GM23338 (cell line): ENCODE measurements at regions not wholly inside any gene's neighbourhood (a gene's known extent, or its start where the extent isn't known, plus 50 kb on each side); places are given as distances from the start of the nearest gene placed in this dataset.

Source experiments
- ATAC-seq: fragments of 200-7000 bp; cut with Tn5 transposase; 3 replicates; pipeline ENCODE4 v1.9.1; 2020
- DNase-seq: peaks from one replicate; pipeline ENCODE4 v3.0.0-alpha.2; 2015; ENCODE audit warnings: low spot score
- H2AFZ ChIP-seq: fragments of 200-600 bp; sonication (generic); 2 replicates; pipeline ENCODE4 v1.8.0; 2016; ENCODE audit warnings: antibody characterized with exemption, mild to moderate bottlenecking, moderate library complexity
- H3F3A ChIP-seq: fragments of 200-600 bp; sonication (generic); replicated peaks from 2 replicates; pipeline ENCODE4 v1.8.0; 2017; ENCODE audit warnings: antibody characterized with exemption, mixed run types, low read depth
- H3K27ac ChIP-seq: fragments of 200-600 bp; sonication (generic); 2 replicates; pipeline ENCODE4 v1.6.1; 2016; ENCODE audit warnings: low read depth
- H3K27me3 ChIP-seq: fragments of 200-600 bp; sonication (generic); 2 replicates; pipeline ENCODE4 v1.8.0; 2016; ENCODE audit warnings: mild to moderate bottlenecking, mixed run types, moderate library complexity; ENCODE audit not compliant: insufficient read depth
- H3K36me3 ChIP-seq: fragments of 200-600 bp; sonication (generic); 2 replicates; pipeline ENCODE4 v1.8.0; 2016; ENCODE audit warnings: mild to moderate bottlenecking; ENCODE audit not compliant: insufficient read depth
- H3K4me1 ChIP-seq: fragments of 200-600 bp; sonication (generic); 2 replicates; pipeline ENCODE4 v1.8.0; 2016; ENCODE audit warnings: mild to moderate bottlenecking, moderate library complexity; ENCODE audit not compliant: insufficient read depth
- H3K4me2 ChIP-seq: fragments of 200-600 bp; sonication (generic); 2 replicates; pipeline ENCODE4 v1.7.1; 2017; ENCODE audit warnings: mixed run types
- H3K4me3 ChIP-seq: fragments of 200-600 bp; sonication (generic); 2 replicates; pipeline ENCODE4 v1.6.1; 2016; ENCODE audit warnings: mixed run types
- H3K79me2 ChIP-seq: fragments of 200-600 bp; sonication (generic); replicated peaks from 2 replicates; pipeline ENCODE4 v1.8.0; 2017; ENCODE audit warnings: mild to moderate bottlenecking; ENCODE audit not compliant: insufficient read depth
- H3K9me2 ChIP-seq: fragments of 200-600 bp; sonication (generic); 2 replicates; pipeline ENCODE4 v1.8.0; 2017; ENCODE audit not compliant: insufficient read depth
- H4K20me1 ChIP-seq: fragments of 200-600 bp; sonication (generic); replicated peaks from 2 replicates; pipeline ENCODE4 v1.8.0; 2017; ENCODE audit warnings: mild to moderate bottlenecking; ENCODE audit not compliant: insufficient read depth
- H3K27ac Mint-ChIP-seq: 2 replicates; pipeline ENCODE4 v1.8.0; 2020; ENCODE audit warnings: inconsistent platforms, mild to moderate bottlenecking, moderate library complexity, mixed read lengths
- H3K27me3 Mint-ChIP-seq: 3 replicates; pipeline ENCODE4 v1.8.0; 2022; ENCODE audit warnings: low read depth, mild to moderate bottlenecking, moderate library complexity, mixed read lengths, inconsistent platforms; ENCODE audit not compliant: insufficient read depth, poor library complexity
- H3K36me3 Mint-ChIP-seq: 3 replicates; pipeline ENCODE4 v1.8.0; 2021; ENCODE audit warnings: low read depth, mild to moderate bottlenecking, inconsistent platforms, moderate library complexity, mixed read lengths
- H3K4me1 Mint-ChIP-seq: 3 replicates; pipeline ENCODE4 v1.8.0; 2020; ENCODE audit warnings: mild to moderate bottlenecking, inconsistent platforms, mixed read lengths
- H3K4me3 Mint-ChIP-seq: 3 replicates; pipeline ENCODE4 v1.8.0; 2021; ENCODE audit warnings: moderate library complexity, mild to moderate bottlenecking, inconsistent platforms, mixed read lengths
- H3K9me3 Mint-ChIP-seq: 3 replicates; pipeline ENCODE4 v1.8.0; 2020; ENCODE audit warnings: moderate library complexity, mild to moderate bottlenecking, inconsistent platforms, mixed read lengths
- CREB1 ChIP-seq: fragments of 250-450 bp; sonication (Bioruptor Pico); IDR thresholded peaks from 2 replicates; pipeline ENCODE4 v1.5.0; 2020; ENCODE audit warnings: low read depth, mild to moderate bottlenecking, moderate library complexity
- CTCF ChIP-seq, 2 experiments: fragments of 200-600 bp in 1 of 2; sonication (generic) in 1 of 2; conservative IDR thresholded peaks; 2 replicates each; pipeline versions ENCODE4 v1.5.1 to v1.6.1; 2016 to 2017; ENCODE audit warnings: antibody characterized with exemption in 2 of 2, low read depth in 2 of 2, mild to moderate bottlenecking in 2 of 2, moderate library complexity in 1 of 2
- ETS1 ChIP-seq: IDR thresholded peaks from 2 replicates; pipeline ENCODE4 v1.6.1; 2016; ENCODE audit warnings: antibody characterized with exemption
- EZH2 ChIP-seq: fragments of 200-600 bp; sonication (generic); IDR thresholded peaks from one replicate; pipeline ENCODE4 v1.8.0; 2017; ENCODE audit warnings: antibody characterized with exemption, mild to moderate bottlenecking, low read depth; ENCODE audit not compliant: unreplicated experiment
- EZH2phosphoT487 ChIP-seq: fragments of 200-600 bp; sonication (generic); IDR thresholded peaks from one replicate; pipeline ENCODE4 v1.8.1; 2018; ENCODE audit warnings: antibody characterized with exemption; ENCODE audit not compliant: unreplicated experiment
- JUNB ChIP-seq: IDR thresholded peaks from one replicate; pipeline ENCODE4 v1.6.1; 2016; ENCODE audit warnings: antibody characterized with exemption; ENCODE audit not compliant: unreplicated experiment
- NANOG ChIP-seq: IDR thresholded peaks from 2 replicates; pipeline ENCODE4 v1.6.1; 2016; ENCODE audit warnings: antibody characterized with exemption, borderline replicate concordance
- POLR2AphosphoS5 ChIP-seq: IDR thresholded peaks from 2 replicates; pipeline ENCODE4 v1.6.1; 2016; ENCODE audit warnings: antibody characterized with exemption, low read depth
- REST ChIP-seq: IDR thresholded peaks from one replicate; pipeline ENCODE4 v1.6.1; 2018; ENCODE audit warnings: antibody characterized with exemption; ENCODE audit not compliant: unreplicated experiment
- STAT1 ChIP-seq: IDR thresholded peaks from one replicate; pipeline ENCODE4 v1.6.1; 2016; ENCODE audit warnings: antibody characterized with exemption; ENCODE audit not compliant: unreplicated experiment
- ZNF114 ChIP-seq: fragments of 250-450 bp; sonication (Bioruptor Pico); IDR thresholded peaks from 2 replicates; pipeline ENCODE4 v1.5.0; 2020; ENCODE audit warnings: mild to moderate bottlenecking, moderate library complexity

GRCh38 chr11:95367726-95368125 is 136.7 kb upstream of the SESN3 start:
- H2AFZ ChIP-seq, result no peak overlapping the region
- no peaks in the 10 kb centered on the region for H3F3A ChIP-seq
- Mint-ChIP-seq H3K36me3 (no peaks in the 10 kb centered on the region), H3K27ac (no peak overlapping the region), H3K4me1 (peaks cover 47% of the 10 kb centered on the region), H3K9me3 (no peaks in the 10 kb centered on the region), H3K4me3 (no peak overlapping the region), H3K27me3 (peaks cover 10% of the 10 kb centered on the region)
- no peak overlapping the region for H3K4me2 ChIP-seq
- no peaks in the 10 kb centered on the region for H3K79me2 ChIP-seq
- H3K4me3 ChIP-seq, result no peak overlapping the region
- H3K27me3 ChIP-seq, result no peaks in the 10 kb centered on the region
- H3K27ac ChIP-seq, result no peak overlapping the region
- no peaks in the 10 kb centered on the region for H3K36me3 ChIP-seq
- no peak for DNase-seq
- H3K4me1 ChIP-seq, result peaks cover 12% of the 10 kb centered on the region
- ATAC-seq, result no peak
- H3K9me2 ChIP-seq, result peaks cover 5% of the 10 kb centered on the region; the same call in 1 of the 2 replicates
- H4K20me1 ChIP-seq, result no peaks in the 10 kb centered on the region
- TF ChIP-seq STAT1 (no peak), NANOG (no peak), ETS1 (no peak), EZH2 (no peak), ZNF114 (CRISPR knock-in tag) (no peak), POLR2AphosphoS5 (no peak), EZH2phosphoT487 (no peak), JUNB (no peak), REST (no peak), CREB1 (CRISPR knock-in tag) (no peak), CTCF (conservative IDR thresholded peaks at IDR 0.05; ENCODE audit: low read depth in 2 of 2) (no peak)
